Stromal cell of bone marrow (primary cell): ENCODE measurements at regions not wholly inside any gene's neighbourhood (a gene's known extent, or its start where the extent isn't known, plus 50 kb on each side); places are given as distances from the start of the nearest gene placed in this dataset.

Experiments used
- DNase-seq: peaks from one replicate; pipeline ENCODE4 v3.0.0-alpha.2; 2012; ENCODE audit warnings: low read depth

DNA sequence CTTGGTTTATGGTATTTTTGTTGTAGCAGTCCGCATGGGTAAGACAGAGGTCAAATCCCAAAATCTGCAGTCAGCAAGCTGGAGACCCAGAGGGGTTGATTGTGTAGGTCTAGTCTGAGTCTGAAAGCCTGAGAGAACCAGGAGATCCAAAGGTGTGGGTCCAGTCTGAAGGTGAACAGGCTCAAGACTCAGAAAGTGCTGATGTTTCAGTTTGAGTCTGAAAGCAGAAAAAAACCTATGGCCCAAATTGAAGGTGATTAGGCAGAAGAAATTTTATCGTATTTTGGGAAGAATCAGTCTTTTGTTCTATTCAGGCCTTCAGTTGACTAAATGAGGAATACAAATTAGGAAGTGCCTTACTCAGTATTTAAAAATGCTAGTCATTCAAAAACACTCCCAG is 807.8 kb upstream of the FOXG1 start:
- no peak for DNase-seq

DNA sequence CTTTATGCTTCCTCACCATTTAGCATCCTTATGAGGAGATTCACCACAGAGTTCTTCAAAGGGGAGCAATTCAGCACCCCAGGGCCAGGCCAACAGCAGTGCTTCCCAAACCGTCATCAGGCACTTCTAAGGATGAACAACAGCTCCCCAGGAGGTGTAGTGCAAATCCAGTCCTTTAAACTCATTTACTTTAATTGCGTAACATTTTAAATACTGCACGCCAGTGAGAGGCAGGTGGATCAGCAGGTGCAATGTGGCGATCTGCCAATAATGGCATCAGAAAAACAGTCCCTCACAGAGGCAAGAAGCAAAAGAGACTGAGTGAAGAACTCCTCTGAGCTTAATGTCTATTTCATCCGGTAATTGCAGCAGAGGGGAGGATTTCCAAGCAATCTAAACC is 770.9 kb upstream of the FOXG1 start:
- DNase-seq: no peak

DNA sequence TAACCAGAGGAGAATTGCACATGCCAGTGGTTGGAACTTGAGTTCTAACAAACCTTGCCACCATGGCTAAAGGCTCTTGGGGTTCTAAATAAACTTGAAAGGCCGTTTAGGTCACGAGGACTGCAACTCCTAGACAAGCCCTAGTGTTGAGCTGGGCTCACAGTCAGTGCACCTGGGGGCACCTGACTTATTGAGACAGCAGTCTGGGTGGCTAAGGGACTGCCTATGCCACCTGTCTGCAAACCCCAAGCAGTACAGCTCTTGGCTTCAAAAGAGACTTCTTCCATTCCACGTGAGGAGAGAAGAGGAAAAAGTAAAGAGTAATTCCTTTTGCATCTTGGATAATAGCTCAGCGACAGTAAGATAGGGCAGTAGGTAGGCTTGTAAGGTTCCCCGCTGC is 765.6 kb upstream of the FOXG1 start:
- DNase-seq: no peak

DNA sequence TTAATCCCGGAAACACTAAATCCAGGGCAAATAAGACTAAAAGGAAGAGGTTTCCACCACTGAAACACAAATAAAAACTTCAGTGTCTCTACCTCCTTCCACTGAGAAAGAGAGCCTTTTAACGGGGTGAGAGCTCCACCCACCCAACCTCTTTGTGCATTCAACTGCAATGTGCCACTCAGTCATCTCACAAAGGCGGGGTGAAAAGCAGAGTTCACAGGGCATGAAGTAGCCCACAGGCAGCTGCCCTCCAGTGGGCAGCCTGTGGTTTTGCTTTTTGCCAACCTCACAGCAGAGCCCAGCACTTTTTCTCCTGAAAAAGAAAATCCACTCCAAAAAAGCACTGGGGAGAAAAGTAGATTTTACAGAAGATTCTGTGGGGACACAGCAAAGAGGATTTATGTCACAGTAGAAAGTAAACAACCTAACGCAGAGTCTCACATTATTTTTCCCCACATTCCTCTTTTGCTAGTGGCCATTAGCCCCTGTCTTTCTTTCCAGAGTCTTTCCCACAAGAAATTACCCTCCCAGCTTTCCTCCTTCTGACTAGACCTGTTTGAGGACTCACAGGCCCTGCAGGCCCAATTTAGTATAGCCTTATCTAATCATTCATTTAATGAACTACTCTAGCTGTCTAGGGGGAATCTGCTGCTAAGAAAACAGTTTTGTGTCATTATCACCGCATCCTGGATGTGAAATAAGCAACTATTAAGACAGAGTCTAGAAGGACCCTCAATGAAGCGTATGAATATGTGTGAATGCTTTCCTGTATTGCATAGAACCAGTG is 753.8 kb upstream of the FOXG1 start:
- no peak for DNase-seq

DNA sequence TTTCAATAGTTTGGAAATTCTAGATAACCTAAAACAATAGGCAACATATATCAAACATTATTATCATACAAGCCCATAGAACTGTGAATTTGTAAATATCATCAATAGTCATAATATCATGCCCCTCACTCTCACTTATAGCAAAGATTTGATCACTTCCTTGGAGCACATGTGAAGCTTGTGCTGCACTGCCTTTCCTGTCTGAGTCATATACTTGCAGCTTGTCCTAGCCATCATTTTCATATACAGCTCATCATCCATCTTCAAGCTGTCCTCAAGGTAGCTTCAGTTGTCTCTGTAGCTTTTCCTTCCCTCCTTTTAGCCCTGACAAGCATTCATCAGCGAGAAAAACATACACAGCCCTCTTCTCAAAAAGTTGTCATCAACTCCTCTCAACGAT is 746.5 kb upstream of the FOXG1 start:
- DNase-seq: no peak

DNA sequence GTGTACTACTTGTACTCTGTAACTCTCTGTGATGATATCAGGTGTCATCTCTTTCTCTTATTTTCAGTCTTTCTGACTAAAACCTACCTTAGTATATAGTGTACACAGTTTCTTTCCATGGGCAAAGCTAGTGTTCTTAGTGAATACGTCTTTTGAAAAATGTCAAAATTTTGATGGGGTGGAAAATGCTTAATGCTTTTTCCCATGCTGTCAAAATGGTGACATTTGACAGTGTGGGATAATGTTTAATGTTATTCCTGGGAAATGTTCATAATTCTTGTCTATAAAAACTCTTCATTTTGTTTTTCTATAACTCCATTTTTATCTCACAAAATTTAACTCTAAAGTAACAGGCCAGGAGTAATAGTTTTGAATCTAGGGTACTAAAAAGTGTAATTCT is 742.7 kb upstream of the FOXG1 start:
- no peak for DNase-seq

DNA sequence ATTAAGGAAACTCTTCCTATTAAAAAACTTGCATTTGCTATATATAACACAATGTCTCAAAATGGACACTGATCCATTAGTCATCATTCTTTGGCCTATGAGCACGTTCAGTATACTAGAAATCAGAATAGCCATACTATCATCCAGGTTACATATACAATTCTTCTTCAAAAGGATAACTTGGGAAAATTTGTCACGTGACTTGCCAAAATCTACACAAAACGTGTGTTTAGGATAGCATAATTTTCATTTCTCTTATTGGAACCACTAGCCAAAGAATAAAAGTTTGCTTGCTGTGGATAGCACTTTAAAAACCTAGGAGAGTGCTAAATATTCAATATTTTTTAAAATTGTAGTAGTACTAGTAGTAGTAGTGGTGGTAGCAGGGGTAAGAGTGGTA is 714.3 kb upstream of the FOXG1 start:
- DNase-seq: no peak

DNA sequence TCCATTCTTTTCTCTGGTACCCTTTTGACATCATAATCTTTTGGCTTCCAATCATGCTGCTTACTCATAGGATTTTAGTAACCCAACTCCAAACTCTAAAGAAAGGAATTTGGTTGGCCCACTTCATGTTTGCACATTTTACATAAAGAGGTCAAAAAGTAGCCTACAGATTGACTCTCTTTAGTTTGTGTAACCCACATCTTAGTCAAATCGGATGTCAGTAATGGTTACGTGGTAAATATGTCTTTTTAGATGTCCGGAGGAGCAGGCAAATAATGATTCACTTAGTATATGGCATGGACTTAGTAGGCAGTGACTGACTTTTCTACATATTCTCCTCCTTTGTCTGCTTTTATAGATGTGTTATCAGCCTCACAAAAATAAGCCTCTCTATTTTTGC is 711.6 kb upstream of the FOXG1 start:
- no peak for DNase-seq

DNA sequence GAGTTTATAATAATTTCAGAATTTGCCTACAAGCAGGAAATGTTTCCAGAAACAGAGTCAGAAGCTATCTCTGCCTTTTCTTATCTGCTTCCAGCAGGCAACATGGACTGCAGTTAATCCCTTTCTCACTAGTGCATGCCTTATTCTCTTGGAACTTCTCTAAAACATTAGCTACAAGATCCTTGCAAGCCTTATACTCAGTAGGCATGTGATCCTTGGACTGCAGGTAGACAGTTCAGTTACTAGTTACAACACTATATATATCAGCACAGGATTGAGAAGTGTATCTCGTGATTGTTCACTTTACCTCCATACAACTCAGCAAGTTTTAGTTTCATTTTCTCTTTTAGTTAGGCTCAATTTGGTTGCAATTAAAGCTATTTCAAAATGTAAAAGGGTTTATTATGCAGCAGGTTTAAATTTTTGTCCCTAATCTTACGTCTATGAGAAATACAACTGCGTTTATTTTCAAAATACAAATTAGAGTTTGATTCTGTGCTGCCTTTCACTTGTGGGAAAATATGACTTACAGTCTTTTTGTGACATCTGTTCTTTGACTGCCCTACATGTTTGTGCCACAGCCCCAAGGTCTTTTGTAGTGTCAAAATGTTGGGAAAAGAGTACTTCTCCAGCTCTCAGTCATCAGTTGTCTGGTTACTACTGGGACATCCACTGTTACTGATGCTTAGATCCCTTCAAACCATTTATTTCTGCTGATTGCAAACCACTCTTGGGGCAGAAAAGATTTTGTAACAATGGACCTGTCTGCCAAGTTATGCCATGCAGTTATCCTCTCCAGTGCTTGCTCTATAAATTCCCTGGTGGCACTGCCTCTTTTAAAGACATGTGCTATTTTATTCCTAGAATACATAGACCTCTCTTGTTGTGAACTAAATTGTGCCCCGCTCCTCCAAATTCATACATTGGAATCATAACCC is 709.0 kb upstream of the FOXG1 start:
- no peak for DNase-seq

DNA sequence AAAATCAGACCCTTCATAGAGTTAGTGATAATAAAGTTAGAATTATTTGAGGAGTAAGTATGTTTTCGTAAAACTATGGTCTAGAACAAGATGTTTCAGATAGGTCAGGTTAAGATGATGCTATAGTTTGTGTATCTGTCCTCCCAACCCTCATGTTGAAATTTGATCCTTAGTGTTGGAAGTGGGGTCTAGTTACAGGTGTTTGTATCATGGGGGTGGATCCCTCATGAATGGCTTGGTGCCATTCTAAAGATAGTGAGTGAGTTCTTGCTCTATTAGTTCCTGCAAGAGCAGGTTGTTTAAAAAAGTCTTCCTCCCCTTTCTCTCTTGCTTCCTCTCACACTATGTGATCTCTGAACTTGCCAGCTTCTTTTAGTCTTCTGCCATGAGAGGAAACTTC is 707.3 kb upstream of the FOXG1 start:
- DNase-seq: no peak

DNA sequence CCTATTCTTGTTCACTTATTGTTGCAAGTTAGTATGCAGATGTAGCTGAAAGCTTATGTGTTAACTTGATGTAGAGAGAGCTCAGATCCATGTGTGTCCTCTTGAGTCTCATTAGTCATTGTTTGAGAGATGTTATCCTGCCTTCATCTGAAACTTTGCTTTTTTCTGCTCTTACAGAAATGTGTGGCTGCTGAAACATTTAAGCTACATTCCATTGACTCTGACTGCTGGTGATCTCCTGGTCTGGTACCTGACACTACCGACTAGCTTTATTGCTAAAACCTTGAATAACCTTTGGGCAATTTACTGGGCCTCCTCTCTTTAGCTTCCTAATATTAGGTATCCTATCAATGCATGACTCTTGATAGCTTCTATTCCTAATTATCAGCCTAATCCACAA is 705.6 kb upstream of the FOXG1 start:
- DNase-seq: no peak

DNA sequence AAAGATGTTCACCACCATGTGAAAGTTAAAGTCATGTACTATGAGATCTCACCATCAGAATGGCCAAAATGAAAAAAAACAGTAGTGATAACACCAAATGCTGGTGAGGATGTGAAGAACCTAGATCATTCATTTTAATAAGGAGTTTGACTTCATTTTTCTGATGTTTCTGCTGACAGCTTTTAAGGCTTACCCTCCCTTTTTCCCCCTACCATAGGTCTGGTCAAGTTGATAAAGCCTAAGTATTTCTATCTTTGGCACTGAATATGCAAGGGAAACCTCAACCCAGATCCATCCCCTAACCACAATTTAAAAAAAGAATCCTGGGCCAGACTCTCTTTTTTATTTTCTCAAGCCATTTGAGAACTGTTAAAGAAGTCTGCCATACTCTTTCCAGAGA is 689.6 kb upstream of the FOXG1 start:
- DNase-seq: no peak

DNA sequence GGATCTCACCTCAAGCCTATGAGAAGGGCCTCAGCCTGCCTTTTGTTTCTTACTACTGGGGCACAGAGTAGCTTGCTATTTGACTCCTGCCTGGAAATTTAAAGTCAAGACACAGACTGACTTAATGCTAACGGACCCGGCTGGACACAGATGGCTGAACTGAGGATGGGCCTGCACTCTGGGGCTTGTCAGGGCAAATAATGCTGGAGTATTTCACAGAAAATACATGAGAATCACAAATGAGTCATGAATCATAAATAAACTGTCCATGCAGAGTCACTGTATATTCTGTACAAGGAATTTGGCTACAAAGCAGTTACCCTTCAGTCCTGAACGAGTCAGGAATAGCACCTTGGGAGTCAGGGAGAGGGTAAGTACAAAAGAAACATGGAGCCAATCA is 683.2 kb upstream of the FOXG1 start:
- DNase-seq: no peak

DNA sequence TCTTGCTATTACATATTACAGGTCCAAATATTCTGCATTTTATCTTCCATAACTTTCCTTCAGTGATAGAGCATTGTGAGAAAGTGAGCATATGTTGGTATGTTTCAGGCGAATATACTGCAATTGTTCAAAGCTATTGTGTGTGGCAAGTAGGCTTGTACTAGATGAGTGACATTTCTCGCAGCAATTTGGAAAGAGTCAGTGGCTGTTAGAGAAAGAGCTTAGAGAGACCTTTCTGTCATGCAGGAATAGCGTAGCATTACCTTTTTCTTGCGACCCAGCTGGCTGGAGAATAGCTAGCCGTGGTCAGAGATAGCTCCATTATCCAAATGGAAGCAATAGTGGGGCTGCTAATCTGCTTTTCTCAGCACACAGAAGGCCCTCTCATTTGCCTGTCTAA is 678.5 kb upstream of the FOXG1 start:
- no peak for DNase-seq

DNA sequence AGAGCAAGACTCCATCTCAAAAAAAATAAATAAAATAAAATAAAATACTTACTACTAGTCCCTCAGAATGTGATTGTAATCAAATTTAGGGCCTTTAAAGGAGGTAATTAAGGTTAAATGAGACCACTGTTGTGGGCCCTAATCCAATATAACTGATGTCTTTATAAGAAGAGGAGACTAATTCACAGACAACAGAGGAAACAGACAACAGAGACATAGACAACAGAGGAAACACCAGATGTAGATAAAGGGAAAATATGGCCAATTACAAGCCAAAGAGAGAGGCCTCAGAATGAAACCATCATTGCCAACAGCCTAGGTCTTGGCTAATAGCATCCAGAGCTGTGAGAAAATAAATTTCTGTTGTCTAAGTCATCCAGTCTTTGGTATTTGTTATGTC is 669.0 kb upstream of the FOXG1 start:
- no peak for DNase-seq

DNA sequence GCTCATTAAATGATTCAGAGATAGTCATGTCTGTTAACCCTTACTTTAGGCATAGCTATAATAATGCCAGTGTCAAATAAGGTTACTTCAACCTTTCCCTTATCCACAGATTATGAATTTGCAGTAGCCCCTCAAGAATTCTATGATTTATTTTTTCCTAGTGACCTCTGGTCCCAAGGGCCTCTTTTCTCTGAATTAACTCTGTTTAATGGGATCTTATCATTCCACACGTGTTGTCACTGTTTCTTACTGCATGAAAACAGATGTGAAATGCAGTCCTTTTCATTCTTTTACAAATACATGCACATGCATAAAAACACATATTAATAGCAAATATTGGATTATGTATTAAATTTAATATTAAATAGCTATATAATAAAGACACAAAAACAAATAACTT is 667.7 kb upstream of the FOXG1 start:
- DNase-seq: no peak

DNA sequence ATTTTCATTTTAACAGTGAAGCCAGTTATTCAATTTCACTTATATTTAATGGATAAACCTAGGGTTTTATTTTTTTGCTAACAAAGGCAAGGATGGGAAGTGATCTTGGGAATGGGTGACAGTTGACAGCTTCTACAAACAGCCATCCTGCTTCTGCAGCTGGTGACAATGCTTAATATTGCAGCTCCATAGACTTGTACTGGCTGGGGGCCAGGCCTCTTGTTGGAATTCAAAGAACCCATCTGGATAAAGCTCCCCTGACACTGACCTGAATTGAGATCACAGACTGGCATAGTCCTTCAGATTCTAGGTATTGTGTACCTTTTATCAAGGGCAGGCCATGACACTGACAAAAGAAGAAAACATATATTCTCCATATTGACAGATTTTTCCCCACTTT is 664.6 kb upstream of the FOXG1 start:
- no peak for DNase-seq

DNA sequence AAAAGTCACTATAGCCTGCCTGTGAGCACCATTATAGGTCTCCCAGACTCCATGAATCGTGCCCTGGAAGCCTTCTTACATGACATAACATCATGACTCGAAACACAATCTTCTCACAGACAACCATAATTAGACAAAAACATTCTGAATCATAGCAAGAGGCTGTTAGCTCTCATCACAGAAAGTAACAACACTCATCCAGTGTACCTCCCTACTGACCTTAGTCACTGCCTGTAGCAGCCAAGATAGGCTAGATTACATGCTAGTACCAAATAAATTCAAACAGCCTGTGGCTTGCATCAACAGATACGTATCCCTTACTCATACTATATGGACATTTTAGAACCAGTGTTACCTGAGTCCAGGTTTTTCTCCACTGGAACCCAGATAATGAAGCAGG is 663.8 kb upstream of the FOXG1 start:
- DNase-seq: no peak

DNA sequence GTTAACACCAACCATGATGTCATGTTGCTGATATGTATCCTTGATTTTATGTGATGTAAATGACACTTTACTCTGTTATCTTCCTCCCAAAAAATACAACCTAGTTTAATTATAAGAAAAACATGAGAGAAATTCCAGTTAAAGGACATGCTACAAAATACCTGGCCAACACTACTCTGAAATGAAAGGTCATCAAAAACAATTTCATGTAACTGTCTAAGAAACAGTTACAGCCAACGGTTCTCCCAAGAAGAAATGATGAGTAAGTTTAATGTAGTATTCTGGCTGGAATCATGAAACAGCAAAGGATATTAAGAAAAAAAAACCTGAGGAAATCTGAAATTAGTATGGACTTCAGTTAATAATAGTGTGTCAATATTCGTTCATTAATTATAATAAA is 653.3 kb upstream of the FOXG1 start:
- no peak for DNase-seq

DNA sequence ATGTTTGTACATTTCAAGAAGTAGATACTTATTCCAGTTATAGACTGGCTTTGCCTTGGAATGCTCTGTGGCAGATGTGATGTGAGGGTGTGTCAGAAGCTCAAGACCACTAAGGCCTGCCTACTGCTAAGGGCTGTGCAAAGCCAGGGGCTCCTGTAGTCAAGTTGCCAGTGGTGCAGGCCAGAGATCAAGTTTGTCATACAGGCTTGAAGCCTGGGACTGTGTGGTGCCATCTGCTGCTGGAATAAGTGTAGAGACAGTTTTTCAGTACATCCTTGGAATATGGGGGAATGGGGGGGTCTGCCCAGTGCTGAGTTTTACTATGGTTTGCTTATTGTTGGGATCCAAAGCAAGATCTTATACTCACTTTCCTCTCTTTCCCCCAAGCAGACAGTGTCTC is 649.9 kb upstream of the FOXG1 start:
- no peak for DNase-seq

DNA sequence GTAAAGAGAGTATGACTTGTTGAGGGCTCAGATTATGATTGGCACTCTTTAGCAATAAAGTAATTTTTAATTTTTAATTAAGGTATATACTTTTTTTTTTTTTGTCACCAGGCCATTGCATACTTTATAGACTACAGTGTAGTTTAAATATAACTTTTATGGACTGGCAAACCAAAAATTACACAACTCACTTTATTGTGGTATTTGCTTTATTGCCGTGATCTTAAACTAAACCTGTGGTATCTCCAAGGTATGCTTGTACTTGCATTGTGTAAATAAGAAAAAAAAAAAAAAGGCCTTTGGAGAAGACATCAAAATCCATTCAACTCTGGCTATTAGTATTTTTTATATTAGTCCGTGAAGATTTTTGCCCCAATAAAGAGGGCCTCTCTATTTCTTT is 646.7 kb upstream of the FOXG1 start:
- DNase-seq: no peak

DNA sequence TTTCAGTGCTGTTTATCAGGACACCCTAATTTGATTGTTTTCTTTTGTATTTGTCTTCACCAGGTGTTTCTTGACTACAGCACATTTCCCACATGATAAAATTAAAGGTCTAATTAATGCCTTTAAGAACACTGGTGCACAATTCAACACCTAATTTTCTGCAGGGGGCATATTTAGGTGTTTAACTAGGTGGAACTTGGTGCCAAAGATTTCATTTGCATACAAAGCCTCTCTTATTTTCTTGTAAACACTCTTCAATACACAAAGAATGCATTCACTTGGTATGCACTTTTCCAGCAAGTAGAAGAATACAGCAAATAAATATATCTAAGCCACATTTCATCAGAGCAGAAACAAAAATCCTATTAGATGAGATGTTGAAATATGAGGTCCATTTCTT is 646.2 kb upstream of the FOXG1 start:
- no peak for DNase-seq

DNA sequence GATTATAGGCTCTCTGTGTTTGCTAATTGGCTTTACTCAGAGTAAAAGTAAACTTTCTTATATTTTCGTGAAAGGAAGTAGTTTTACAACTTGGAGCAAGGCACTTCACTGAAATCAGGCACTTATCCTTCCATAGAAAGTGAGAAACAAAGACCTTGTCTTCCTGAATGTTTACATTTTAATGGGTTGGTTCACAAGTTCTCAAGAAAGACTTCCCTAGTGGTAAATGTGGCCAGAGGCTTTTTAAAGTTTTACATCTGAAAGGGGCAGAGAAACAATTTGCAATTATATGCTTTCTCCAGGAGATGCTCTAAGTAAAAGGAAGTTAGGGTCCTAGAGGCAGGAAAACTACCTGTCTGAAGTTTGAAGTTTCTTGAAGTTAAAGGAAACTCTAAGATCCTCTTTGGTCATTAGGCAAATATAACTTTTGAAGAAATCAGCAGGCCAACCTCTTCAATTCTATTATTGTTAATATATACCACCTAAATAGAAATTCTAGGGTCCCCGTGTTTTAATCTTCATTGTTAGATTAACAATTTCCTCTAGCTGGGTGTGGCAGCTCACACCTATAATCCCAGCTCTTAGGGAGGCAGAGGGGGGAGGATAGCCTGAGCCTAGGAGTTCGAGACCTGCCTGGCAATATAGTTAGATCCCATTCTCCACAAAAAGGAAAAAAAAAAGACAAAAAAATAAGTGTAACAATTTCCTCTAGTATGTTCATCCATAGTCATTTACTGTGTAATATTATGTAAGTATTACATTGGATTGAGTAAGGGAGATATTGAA is 644.9 kb upstream of the FOXG1 start:
- no peak for DNase-seq
